A549 (cell line): ENCODE measurements at regions not wholly inside any gene's neighbourhood (a gene's known extent, or its start where the extent isn't known, plus 50 kb on each side); places are given as distances from the start of the nearest gene placed in this dataset.

Experiments used
- CTCF ChIP-seq: fragments of >200 bp; sonication (Bioruptor Twin); formaldehyde crosslinking; IDR thresholded peaks from 3 replicates; pipeline ENCODE4 v1.5.1; 2016
- REST ChIP-seq: fragments of 200-600 bp; sonication (generic); IDR thresholded peaks from 2 replicates; pipeline ENCODE4 v1.6.1; 2016; ENCODE audit warnings: antibody characterized with exemption, mild to moderate bottlenecking, moderate library complexity

DNA sequence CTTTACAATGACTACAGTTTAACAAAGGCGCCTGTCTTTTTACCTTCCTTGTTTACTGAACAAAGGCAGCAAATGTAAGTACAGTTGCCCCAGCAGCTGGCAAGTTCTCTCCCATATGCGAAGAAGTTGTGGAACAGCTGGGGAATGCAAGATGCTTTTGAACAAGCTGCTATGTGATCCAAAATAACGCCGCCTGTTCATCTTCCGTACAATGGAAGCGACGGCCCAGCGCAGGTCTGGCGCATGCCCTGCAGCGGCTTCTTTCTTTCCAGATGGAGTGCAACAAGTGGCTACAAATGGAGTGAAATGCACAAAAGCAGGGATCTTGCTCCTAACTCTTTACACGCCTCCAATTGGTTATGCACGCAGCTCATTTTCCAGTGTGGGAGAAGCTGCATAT, 97.0 kb upstream of the SVIL start:
- TF ChIP-seq CTCF (no peak), REST (no peak)
